Muscle layer of colon (tissue), 2 donors: ENCODE measurements at regions not wholly inside any gene's neighbourhood (a gene's known extent, or its start where the extent isn't known, plus 50 kb on each side); places are given as distances from the start of the nearest gene placed in this dataset.

Experiments
- H3K27ac ChIP-seq: one replicate; pipeline ENCODE4 v1.7.0; 2013; ENCODE audit warnings: low read depth, mild to moderate bottlenecking, low read length, moderate library complexity
- H3K27me3 ChIP-seq, 2 donors: one replicate each; pipeline ENCODE4 v1.7.0; 2013; ENCODE audit warnings: low read length in 2 of 2, mild to moderate bottlenecking in 2 of 2; ENCODE audit not compliant: insufficient read depth in 2 of 2, control insufficient read depth in 1 of 2
- H3K36me3 ChIP-seq: one replicate; pipeline ENCODE4 v1.7.0; 2013; ENCODE audit warnings: mild to moderate bottlenecking, low read length; ENCODE audit not compliant: insufficient read depth
- H3K4me1 ChIP-seq: one replicate; pipeline ENCODE4 v1.7.0; 2013; ENCODE audit warnings: mild to moderate bottlenecking, low read length; ENCODE audit not compliant: insufficient read depth
- H3K4me3 ChIP-seq, 2 donors: one replicate each; pipeline ENCODE4 v1.7.0; 2013; ENCODE audit warnings: low read length in 2 of 2, low read depth in 1 of 2, mild to moderate bottlenecking in 1 of 2, moderate library complexity in 1 of 2
- H3K9ac ChIP-seq: one replicate; pipeline ENCODE4 v1.7.0; 2013; ENCODE audit warnings: low read length
- H3K9me3 ChIP-seq: one replicate; pipeline ENCODE4 v1.7.0; 2013; ENCODE audit warnings: mild to moderate bottlenecking, low read length
- donor health status: abdominal sarcoma.
- donor health status: Adenocarcinoma of cecum.

- no peaks in the 10 kb centered on the region for H3K36me3 ChIP-seq
- no peak overlapping the region for H3K4me3 ChIP-seq
- H3K4me1 ChIP-seq = peaks cover 84% of the 10 kb centered on the region
- H3K9ac ChIP-seq = no peak overlapping the region
- H3K27ac ChIP-seq = no peak overlapping the region
- no peaks in the 10 kb centered on the region for H3K27me3 ChIP-seq
- H3K9me3 ChIP-seq = no peaks in the 10 kb centered on the region
Measured at GRCh38 chr3:159861369-159861987, 127.2 kb upstream of the IL12A start.

- Histone ChIP-seq H3K27me3 (no peaks in the 10 kb centered on the region), H3K4me3 (no peak overlapping the region), H3K9me3 (no peaks in the 10 kb centered on the region), H3K9ac (no peak overlapping the region), H3K27ac (peak overlapping the region; percentile 10), H3K4me1 (peaks cover 62% of the 10 kb centered on the region), H3K36me3 (peaks cover 13% of the 10 kb centered on the region)
Measured at GRCh38 chr3:159865041-159865579, 123.5 kb upstream of the IL12A start.

GRCh38 chr3:159866201-159866746 is 122.4 kb upstream of the IL12A start:
- no peak overlapping the region for H3K9ac ChIP-seq
- no peak overlapping the region for H3K27ac ChIP-seq
- H3K4me1 ChIP-seq = peaks cover 63% of the 10 kb centered on the region
- peaks cover 13% of the 10 kb centered on the region for H3K36me3 ChIP-seq
- no peak overlapping the region for H3K4me3 ChIP-seq
- no peaks in the 10 kb centered on the region for H3K9me3 ChIP-seq
- H3K27me3 ChIP-seq = no peaks in the 10 kb centered on the region

GRCh38 chr3:159867372-159867771 is 121.3 kb upstream of the IL12A start:
- Histone ChIP-seq H3K27me3 (no peaks in the 10 kb centered on the region), H3K9me3 (no peaks in the 10 kb centered on the region), H3K36me3 (peaks cover 13% of the 10 kb centered on the region), H3K9ac (no peak overlapping the region), H3K4me1 (peaks cover 55% of the 10 kb centered on the region), H3K4me3 (no peak overlapping the region), H3K27ac (no peak overlapping the region)

GRCh38 chr3:159870723-159871122 is 117.9 kb upstream of the IL12A start:
- H3K4me1 ChIP-seq = peaks cover 46% of the 10 kb centered on the region
- no peak overlapping the region for H3K27ac ChIP-seq
- H3K4me3 ChIP-seq = no peak overlapping the region
- no peaks in the 10 kb centered on the region for H3K27me3 ChIP-seq
- peaks cover 13% of the 10 kb centered on the region for H3K36me3 ChIP-seq
- H3K9ac ChIP-seq = no peak overlapping the region
- no peaks in the 10 kb centered on the region for H3K9me3 ChIP-seq

- Histone ChIP-seq H3K4me1 (peaks cover 30% of the 10 kb centered on the region), H3K4me3 (no peak overlapping the region), H3K27me3 (no peaks in the 10 kb centered on the region), H3K9me3 (no peaks in the 10 kb centered on the region), H3K27ac (no peak overlapping the region), H3K36me3 (peaks cover 8% of the 10 kb centered on the region), H3K9ac (no peak overlapping the region)
Measured at GRCh38 chr3:159872374-159873109, 116.1 kb upstream of the IL12A start.

GRCh38 chr3:159875116-159875515 is 113.5 kb upstream of the IL12A start:
- Histone ChIP-seq H3K4me1 (peaks cover 40% of the 10 kb centered on the region), H3K4me3 (no peak overlapping the region), H3K36me3 (no peaks in the 10 kb centered on the region)

GRCh38 chr3:159877924-159878323 is 110.7 kb upstream of the IL12A start:
- Histone ChIP-seq H3K36me3 (no peaks in the 10 kb centered on the region), H3K27ac (no peak overlapping the region), H3K4me1 (peaks cover 46% of the 10 kb centered on the region), H3K9ac (no peak overlapping the region), H3K27me3 (no peaks in the 10 kb centered on the region), H3K9me3 (no peaks in the 10 kb centered on the region), H3K4me3 (no peak overlapping the region)

More at GRCh38 chr3:159875116-159875515, 113.5 kb upstream of the IL12A start:
- Histone ChIP-seq H3K9me3 (no peaks in the 10 kb centered on the region), H3K9ac (no peak overlapping the region), H3K27ac (no peak overlapping the region), H3K27me3 (no peaks in the 10 kb centered on the region)

- Histone ChIP-seq H3K27ac (no peak overlapping the region), H3K9me3 (no peaks in the 10 kb centered on the region), H3K4me3 (no peak overlapping the region), H3K36me3 (no peaks in the 10 kb centered on the region), H3K4me1 (peaks cover 48% of the 10 kb centered on the region), H3K9ac (no peak overlapping the region), H3K27me3 (no peaks in the 10 kb centered on the region)
Measured at GRCh38 chr3:159879146-159879545, 109.5 kb upstream of the IL12A start.

GRCh38 chr3:159879598-159879997 is 109.0 kb upstream of the IL12A start:
- Histone ChIP-seq H3K27me3 (no peaks in the 10 kb centered on the region), H3K9me3 (no peaks in the 10 kb centered on the region), H3K9ac (no peak overlapping the region), H3K4me1 (peaks cover 50% of the 10 kb centered on the region), H3K27ac (peak overlapping the region; percentile 60), H3K4me3 (no peak overlapping the region), H3K36me3 (no peaks in the 10 kb centered on the region)

- H3K27ac ChIP-seq = peak overlapping the region; percentile 47
- H3K9ac ChIP-seq = no peak overlapping the region
- H3K9me3 ChIP-seq = no peaks in the 10 kb centered on the region
- H3K4me1 ChIP-seq = peaks cover 60% of the 10 kb centered on the region
- H3K36me3 ChIP-seq = no peaks in the 10 kb centered on the region
- H3K27me3 ChIP-seq = no peaks in the 10 kb centered on the region
- H3K4me3 ChIP-seq = no peak overlapping the region
Measured at GRCh38 chr3:159881208-159881607, 107.4 kb upstream of the IL12A start.
